HEK293 (cell line): ENCODE measurements at regions not wholly inside any gene's neighbourhood (a gene's known extent, or its start where the extent isn't known, plus 50 kb on each side); places are given as distances from the start of the nearest gene placed in this dataset.

ENCODE experiments used
- CTCF ChIA-PET: fragments of 350-600 bp; formaldehyde crosslinking; extraction: SDS; loops from one replicate; lab custom pipeline; 2021; ENCODE audit warnings: antibody characterized with exemption; lab: Yijun Ruan, JAX
- POLR2A ChIA-PET: fragments of 300-600 bp; formaldehyde crosslinking; extraction: SDS; loops from one replicate; lab custom pipeline; 2020; ENCODE audit warnings: antibody characterized with exemption, inconsistent platforms; lab: Yijun Ruan, JAX
- H3K27ac ChIP-seq: fragments of 200-500 bp; sonication (Bioruptor generic); 2 replicates; pipeline ENCODE4 v1.5.1; 2014; ENCODE audit warnings: low read depth, low read length, control low read depth, inconsistent platforms; ENCODE audit errors: extremely low read depth
- H3K36me3 ChIP-seq, 2 experiments: fragments of 200-500 bp in 1 of 2; sonication (Bioruptor generic) in 1 of 2; 1 replicate in 1 of 2; 2 replicates in 1 of 2; pipeline ENCODE4 v1.5.1; 2014 to 2017; ENCODE audit warnings: inconsistent platforms in 2 of 2, low read length in 2 of 2; ENCODE audit not compliant: control insufficient read depth in 2 of 2, insufficient read depth in 1 of 2
- H3K4me1 ChIP-seq: fragments of 200-500 bp; sonication (Bioruptor generic); 2 replicates; pipeline ENCODE4 v1.5.1; 2014; ENCODE audit warnings: mild to moderate bottlenecking, low read length, inconsistent platforms; ENCODE audit not compliant: control insufficient read depth, insufficient read depth
- H3K4me3 ChIP-seq: 2 replicates; pipeline ENCODE4 v1.5.1; 2011; ENCODE audit warnings: low read depth, mild to moderate bottlenecking, control low read depth, low read length, moderate library complexity
- H3K9me3 ChIP-seq: fragments of 200-500 bp; sonication (Bioruptor generic); 2 replicates; pipeline ENCODE4 v1.5.1; 2014; ENCODE audit warnings: low read depth, low read length, inconsistent platforms; ENCODE audit not compliant: control insufficient read depth, insufficient read depth
- GLI4 ChIP-seq: fragments of 450-650 bp; formaldehyde crosslinking; IDR thresholded peaks from 2 replicates; pipeline ENCODE4 v1.5.1; 2016; ENCODE audit warnings: missing biosample characterization, missing genetic modification characterization
- HOXC10 ChIP-seq: sonication (generic); formaldehyde crosslinking; IDR thresholded peaks from 2 replicates; pipeline ENCODE4 v1.8.1; 2023; ENCODE audit warnings: mild to moderate bottlenecking, missing genetic modification reagents
- HOXD13 ChIP-seq: sonication (generic); formaldehyde crosslinking; IDR thresholded peaks from 2 replicates; pipeline ENCODE4 v1.8.0; 2022; ENCODE audit warnings: missing genetic modification reagents, borderline replicate concordance
- PATZ1 ChIP-seq: fragments of 450-650 bp; formaldehyde crosslinking; IDR thresholded peaks from 2 replicates; pipeline ENCODE4 v1.5.1; 2016; ENCODE audit warnings: missing biosample characterization, missing genetic modification characterization
- PBX3 ChIP-seq: sonication (generic); formaldehyde crosslinking; IDR thresholded peaks from 2 replicates; pipeline ENCODE4 v1.8.1; 2022; ENCODE audit warnings: mild to moderate bottlenecking, moderate library complexity, missing genetic modification reagents
- PRDM1 ChIP-seq: fragments of 450-650 bp; formaldehyde crosslinking; IDR thresholded peaks from 2 replicates; pipeline ENCODE4; 2016; ENCODE audit warnings: missing biosample characterization, missing genetic modification characterization
- RBAK ChIP-seq: fragments of 450-650 bp; formaldehyde crosslinking; IDR thresholded peaks from 2 replicates; pipeline ENCODE4 v1.5.1; 2016; ENCODE audit warnings: missing biosample characterization, missing genetic modification characterization
- SCRT2 ChIP-seq: fragments of 450-650 bp; formaldehyde crosslinking; IDR thresholded peaks from 2 replicates; pipeline ENCODE4 v1.5.1; 2016; ENCODE audit warnings: missing biosample characterization, missing genetic modification characterization
- TRIM28 ChIP-seq: IDR thresholded peaks from 2 replicates; pipeline ENCODE4 v1.6.1; 2011; ENCODE audit warnings: low read length, control low read depth, borderline replicate concordance
- ZBTB17 ChIP-seq: fragments of 450-650 bp; formaldehyde crosslinking; IDR thresholded peaks from 2 replicates; pipeline ENCODE4 v1.5.1; 2016; ENCODE audit warnings: missing biosample characterization, missing genetic modification characterization
- ZIC2 ChIP-seq: fragments of 450-650 bp; formaldehyde crosslinking; IDR thresholded peaks from 2 replicates; pipeline ENCODE4 v1.5.1; 2016; ENCODE audit warnings: missing biosample characterization, missing genetic modification characterization
- ZNF2 ChIP-seq: fragments of 450-650 bp; formaldehyde crosslinking; IDR thresholded peaks from 2 replicates; pipeline ENCODE4 v1.5.1; 2016; ENCODE audit warnings: missing biosample characterization, missing genetic modification characterization
- ZNF211 ChIP-seq: fragments of 450-650 bp; formaldehyde crosslinking; IDR thresholded peaks from 2 replicates; pipeline ENCODE4 v1.5.1; 2016; ENCODE audit warnings: low read depth, missing biosample characterization, missing genetic modification characterization
- ZNF221 ChIP-seq: fragments of 450-650 bp; formaldehyde crosslinking; IDR thresholded peaks from 2 replicates; pipeline ENCODE4 v1.5.1; 2017; ENCODE audit warnings: missing biosample characterization, missing genetic modification characterization, borderline replicate concordance
- ZNF24 ChIP-seq: fragments of 450-650 bp; formaldehyde crosslinking; IDR thresholded peaks from 2 replicates; pipeline ENCODE4 v1.5.1; 2016; ENCODE audit warnings: missing biosample characterization, missing genetic modification characterization
- ZNF280D ChIP-seq: fragments of 450-650 bp; formaldehyde crosslinking; IDR thresholded peaks from 2 replicates; pipeline ENCODE4 v1.5.1; 2016; ENCODE audit warnings: missing biosample characterization, missing genetic modification characterization
- ZNF416 ChIP-seq: fragments of 450-650 bp; formaldehyde crosslinking; IDR thresholded peaks from 2 replicates; pipeline ENCODE4 v1.5.1; 2016; ENCODE audit warnings: missing biosample characterization, missing genetic modification characterization
- ZNF510 ChIP-seq: fragments of 450-650 bp; formaldehyde crosslinking; IDR thresholded peaks from 2 replicates; pipeline ENCODE4 v1.5.1; 2018; ENCODE audit warnings: mild to moderate bottlenecking, missing genetic modification characterization, missing biosample characterization; ENCODE audit not compliant: insufficient replicate concordance
- ZNF549 ChIP-seq: fragments of 450-650 bp; IDR thresholded peaks from 2 replicates; pipeline ENCODE4 v1.5.1; 2018; ENCODE audit warnings: missing biosample characterization, missing genetic modification characterization, mild to moderate bottlenecking, inconsistent platforms, moderate library complexity
- ZNF571 ChIP-seq: fragments of 450-650 bp; formaldehyde crosslinking; IDR thresholded peaks from 2 replicates; pipeline ENCODE4 v1.5.0; 2017; ENCODE audit warnings: missing biosample characterization, missing genetic modification characterization
- ZNF660 ChIP-seq: fragments of 450-650 bp; IDR thresholded peaks from 2 replicates; pipeline ENCODE4 v1.5.1; 2018; ENCODE audit warnings: missing biosample characterization, mild to moderate bottlenecking, missing genetic modification characterization
- ZNF792 ChIP-seq: fragments of 450-650 bp; formaldehyde crosslinking; IDR thresholded peaks from 2 replicates; pipeline ENCODE4 v1.5.1; 2016; ENCODE audit warnings: missing biosample characterization, missing genetic modification characterization
- ZSCAN16 ChIP-seq: fragments of 450-650 bp; formaldehyde crosslinking; IDR thresholded peaks from 2 replicates; pipeline ENCODE4 v1.5.1; 2016; ENCODE audit warnings: missing biosample characterization, missing genetic modification characterization
- TF ChIP-seq, protein P1 (sequence below): fragments of 450-650 bp; formaldehyde crosslinking; IDR thresholded peaks from 2 replicates; pipeline ENCODE4 v1.5.1; 2016; ENCODE audit warnings: missing biosample characterization, missing genetic modification characterization
- TF ChIP-seq, protein P2 (sequence below): fragments of 450-650 bp; formaldehyde crosslinking; IDR thresholded peaks from 2 replicates; pipeline ENCODE4 v1.5.1; 2016; ENCODE audit warnings: missing biosample characterization, missing genetic modification characterization

- H3K27ac ChIP-seq, result no peak overlapping the region
Measured at GRCh38 chr20:41870869-41871462, 252.8 kb upstream of the CHD6 start.

DNA sequence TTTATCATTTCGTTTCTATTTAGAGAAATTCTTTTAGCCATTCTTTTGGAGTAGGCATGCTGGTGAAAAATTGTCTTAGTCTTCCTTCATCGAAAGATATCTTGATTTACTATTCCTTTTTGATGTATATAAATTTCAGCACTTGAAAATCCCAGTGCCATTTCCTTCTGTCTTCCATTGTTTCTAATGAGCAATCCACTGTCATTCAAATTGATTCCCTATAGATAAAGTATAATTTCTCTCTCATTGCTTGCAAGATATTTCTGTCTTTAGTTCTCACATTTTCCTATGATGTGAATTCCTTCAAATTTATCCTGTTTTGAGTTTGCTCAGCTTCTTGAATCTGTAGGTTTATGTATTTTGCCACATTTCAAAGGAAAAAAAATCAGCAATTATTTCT is 251.1 kb upstream of the CHD6 start:
- Histone ChIP-seq H3K4me1 (no peaks in the 10 kb centered on the region), H3K36me3 (no peaks in the 10 kb centered on the region), H3K27ac (no peak overlapping the region), H3K4me3 (no peak overlapping the region), H3K9me3 (no peaks in the 10 kb centered on the region)
- no peak for TF ChIP-seq ZNF211 (tag by site-specific recombination)
- no peak for TF ChIP-seq PBX3 (CRISPR knock-in tag)
- TF ChIP-seq ZNF660 (tag by site-specific recombination), result no peak
- TF ChIP-seq SCRT2 (tag by site-specific recombination), result no peak
- no peak for TF ChIP-seq PATZ1 (tag by site-specific recombination)
- ChIA-PET CTCF (interaction anchor here (1.5 kb wide), 1 partner anchor 132 kb away, joined by 4 read pairs; no protein-coding TSS in a partner anchor), POLR2A (no interaction called here)

More at GRCh38 chr20:41870869-41871462, 252.8 kb upstream of the CHD6 start:
- Histone ChIP-seq H3K4me1 (no peaks in the 10 kb centered on the region), H3K9me3 (no peaks in the 10 kb centered on the region), H3K4me3 (no peak overlapping the region), H3K36me3 (no peaks in the 10 kb centered on the region)
- ChIA-PET POLR2A (no interaction called here), CTCF (interaction anchor here (0.6 to 1.5 kb wide), 2 partner anchors 133 to 1350 kb away, joined by 3 to 4 read pairs; no protein-coding TSS in a partner anchor)
- TF ChIP-seq, protein P1, sequence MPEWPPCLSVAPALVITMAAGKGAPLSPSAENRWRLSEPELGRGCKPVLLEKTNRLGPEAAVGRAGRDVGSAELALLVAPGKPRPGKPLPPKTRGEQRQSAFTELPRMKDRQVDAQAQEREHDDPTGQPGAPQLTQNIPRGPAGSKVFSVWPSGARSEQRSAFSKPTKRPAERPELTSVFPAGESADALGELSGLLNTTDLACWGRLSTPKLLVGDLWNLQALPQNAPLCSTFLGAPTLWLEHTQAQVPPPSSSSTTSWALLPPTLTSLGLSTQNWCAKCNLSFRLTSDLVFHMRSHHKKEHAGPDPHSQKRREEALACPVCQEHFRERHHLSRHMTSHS, result no peak
- TF ChIP-seq ZNF2 (tag by site-specific recombination) (no peak), HOXD13 (CRISPR knock-in tag) (no peak), ZNF571 (tag by site-specific recombination) (no peak), ZNF792 (tag by site-specific recombination) (no peak), PRDM1 (no peak), ZNF510 (no peak), ZNF280D (tag by site-specific recombination) (no peak), ZIC2 (no peak)
- TF ChIP-seq, all 188 proteins: peak for 0

GRCh38 chr20:41865938-41866337 is 247.8 kb upstream of the CHD6 start:
- no peak overlapping the region for H3K27ac ChIP-seq
- ChIA-PET CTCF (interaction anchor here (0.7 kb wide), 2 partner anchors 90 to 103 kb away, joined by 3 read pairs; no protein-coding TSS in a partner anchor), POLR2A (no interaction called here)
- no peak overlapping the region for H3K4me3 ChIP-seq
- no peaks in the 10 kb centered on the region for H3K9me3 ChIP-seq
- no peaks in the 10 kb centered on the region for H3K4me1 ChIP-seq
- H3K36me3 ChIP-seq, result no peaks in the 10 kb centered on the region
- TF ChIP-seq HOXC10 (CRISPR knock-in tag), result no peak
- TF ChIP-seq ZNF24 (tag by site-specific recombination), result no peak
- TF ChIP-seq ZNF2 (tag by site-specific recombination), result no peak
- no peak for TF ChIP-seq ZSCAN16
- TF ChIP-seq ZBTB17 (tag by site-specific recombination), result no peak
- TF ChIP-seq TRIM28, result no peak
- no peak for TF ChIP-seq ZNF221
- TF ChIP-seq ZNF549 (tag by site-specific recombination), result no peak
- TF ChIP-seq ZNF416 (tag by site-specific recombination), result no peak
- TF ChIP-seq, protein P2, sequence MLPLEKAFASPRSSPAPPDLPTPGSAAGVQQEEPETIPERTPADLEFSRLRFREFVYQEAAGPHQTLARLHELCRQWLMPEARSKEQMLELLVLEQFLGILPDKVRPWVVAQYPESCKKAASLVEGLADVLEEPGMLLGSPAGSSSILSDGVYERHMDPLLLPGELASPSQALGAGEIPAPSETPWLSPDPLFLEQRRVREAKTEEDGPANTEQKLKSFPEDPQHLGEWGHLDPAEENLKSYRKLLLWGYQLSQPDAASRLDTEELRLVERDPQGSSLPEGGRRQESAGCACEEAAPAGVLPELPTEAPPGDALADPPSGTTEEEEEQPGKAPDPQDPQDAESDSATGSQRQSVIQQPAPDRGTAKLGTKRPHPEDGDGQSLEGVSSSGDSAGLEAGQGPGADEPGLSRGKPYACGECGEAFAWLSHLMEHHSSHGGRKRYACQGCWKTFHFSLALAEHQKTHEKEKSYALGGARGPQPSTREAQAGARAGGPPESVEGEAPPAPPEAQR (tag by site-specific recombination), result no peak
- TF ChIP-seq GLI4 (tag by site-specific recombination), result no peak
- TF ChIP-seq RBAK (tag by site-specific recombination), result no peak
